Medulla oblongata (tissue), 1 donor: ENCODE measurements at regions not wholly inside any gene's neighbourhood (a gene's known extent, or its start where the extent isn't known, plus 50 kb on each side); places are given as distances from the start of the nearest gene placed in this dataset.

Source experiments
- DNase-seq: peaks from one replicate; pipeline ENCODE4 v3.0.0-alpha.2; 2015; ENCODE audit errors: extremely low spot score

GRCh38 chr16:72511171-72511570 lies 339.2 kb upstream of the PMFBP1 start:
- no peak for DNase-seq

- no peak for DNase-seq
Observed at GRCh38 chr16:72508191-72508590, 336.2 kb upstream of the PMFBP1 start.

DNA sequence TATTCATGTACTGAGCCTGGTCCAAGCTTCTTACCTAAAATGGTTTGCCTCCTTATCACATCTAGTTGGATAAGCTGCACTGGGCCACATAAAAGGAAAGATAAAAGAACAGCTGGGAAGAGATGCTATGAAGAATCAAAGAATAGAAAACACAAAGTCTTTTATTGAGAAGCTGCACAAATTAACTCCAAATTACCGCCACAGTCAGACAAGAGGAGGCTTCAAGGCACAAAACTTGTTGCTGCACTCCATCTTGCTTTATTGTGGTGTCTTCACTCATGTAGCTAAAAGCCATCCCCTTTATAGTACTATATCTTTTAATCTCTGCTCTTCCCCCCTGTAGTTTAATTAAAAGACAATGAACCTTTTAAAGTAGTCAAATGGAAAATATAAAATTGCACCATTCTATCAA lies 330.6 kb upstream of the PMFBP1 start:
- peak; percentile 2 for DNase-seq

DNA sequence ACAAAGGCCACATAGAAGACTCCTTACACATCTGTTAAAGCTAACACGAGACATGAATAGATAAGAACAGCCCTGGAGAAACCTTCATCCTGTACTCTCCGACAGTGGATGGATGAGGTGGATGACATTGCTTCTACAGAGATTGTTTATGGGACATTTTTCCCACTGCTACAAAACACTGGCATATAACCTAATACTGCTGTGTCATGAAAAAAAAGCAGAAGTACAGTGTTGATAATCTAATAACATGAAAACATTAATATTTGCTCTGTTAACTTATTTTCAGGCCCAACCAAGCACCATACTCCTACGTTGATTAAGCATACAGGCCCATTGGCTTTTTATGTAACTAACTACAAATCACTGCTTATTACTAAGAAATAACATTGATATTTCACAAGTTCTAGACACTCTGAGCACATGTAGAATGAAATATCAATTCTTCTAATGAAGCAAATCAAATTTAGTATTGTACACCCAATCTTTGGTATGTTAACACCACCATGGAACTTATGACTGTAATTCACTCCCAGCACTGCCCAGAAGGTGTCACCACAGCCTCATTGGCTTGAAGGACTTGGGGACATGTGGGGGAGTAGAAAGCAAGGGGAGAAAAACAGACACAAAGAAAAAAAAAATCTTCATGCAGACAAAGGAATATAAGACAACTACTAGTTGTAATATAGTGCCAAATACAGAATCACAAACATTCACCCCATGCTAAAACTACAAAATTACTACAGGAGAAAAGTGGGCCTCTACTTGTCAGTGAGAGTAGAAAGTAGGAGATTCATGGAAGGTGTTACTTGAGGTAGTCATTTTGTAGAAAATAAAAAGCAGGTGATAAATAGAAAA lies 330.0 kb upstream of the PMFBP1 start:
- peak; percentile 84 for DNase-seq

- DNase-seq: no peak
Observed at GRCh38 chr16:72500545-72500944, 328.6 kb upstream of the PMFBP1 start.

DNA sequence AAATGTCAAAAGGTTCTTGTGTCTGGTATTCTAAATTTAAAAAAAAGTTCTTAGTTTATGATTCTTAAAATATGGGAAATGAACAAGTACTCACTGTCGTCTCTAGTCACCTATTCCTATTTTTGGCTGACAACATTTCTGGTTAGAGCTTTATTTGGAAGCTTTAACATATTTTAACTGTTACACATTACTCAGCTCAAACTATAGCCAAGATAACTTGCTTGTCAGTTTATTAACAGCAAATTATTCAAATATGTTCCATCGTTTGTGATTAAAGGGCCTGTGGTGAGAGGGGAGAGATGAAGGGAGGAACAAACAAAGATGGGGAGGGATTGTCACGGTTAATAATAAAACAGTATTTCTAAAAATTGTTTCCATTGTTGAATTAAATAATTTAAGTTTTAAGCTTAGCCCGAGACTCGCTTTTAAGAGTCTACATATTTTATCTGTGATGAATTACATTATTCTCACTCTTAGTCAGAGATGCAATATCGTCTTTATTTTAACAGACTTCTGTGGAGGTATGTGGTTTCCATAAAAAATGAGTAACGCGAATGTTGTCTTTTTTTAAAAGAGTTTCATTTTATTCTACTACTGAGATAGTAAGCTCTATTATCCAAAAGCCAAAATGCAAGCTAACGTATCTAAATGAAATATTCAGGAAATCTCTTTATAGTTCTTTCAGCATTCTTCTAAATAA lies 321.9 kb upstream of the PMFBP1 start:
- no peak for DNase-seq

DNA sequence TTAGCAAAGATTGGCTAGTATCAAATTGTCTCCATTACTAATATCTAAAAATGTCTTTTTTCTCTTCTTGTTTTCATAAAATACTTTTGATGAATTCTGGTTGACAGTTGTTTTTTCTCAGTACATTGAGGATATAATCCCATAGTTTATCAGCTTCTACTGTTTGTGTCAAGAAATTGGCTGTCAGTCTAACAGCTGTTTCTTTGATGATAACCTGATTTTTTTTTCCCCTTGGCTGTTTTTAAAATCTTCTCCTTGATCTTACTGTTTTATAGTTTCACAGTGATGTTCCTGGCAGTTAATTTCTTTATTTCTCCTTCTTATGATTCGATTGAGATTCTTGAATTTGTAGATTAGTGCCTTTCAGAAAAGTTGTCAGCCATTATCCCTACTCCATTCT lies 315.3 kb upstream of the PMFBP1 start:
- DNase-seq: no peak

- DNase-seq: no peak
Observed at GRCh38 chr16:72482695-72483094, 310.7 kb upstream of the PMFBP1 start.

DNA sequence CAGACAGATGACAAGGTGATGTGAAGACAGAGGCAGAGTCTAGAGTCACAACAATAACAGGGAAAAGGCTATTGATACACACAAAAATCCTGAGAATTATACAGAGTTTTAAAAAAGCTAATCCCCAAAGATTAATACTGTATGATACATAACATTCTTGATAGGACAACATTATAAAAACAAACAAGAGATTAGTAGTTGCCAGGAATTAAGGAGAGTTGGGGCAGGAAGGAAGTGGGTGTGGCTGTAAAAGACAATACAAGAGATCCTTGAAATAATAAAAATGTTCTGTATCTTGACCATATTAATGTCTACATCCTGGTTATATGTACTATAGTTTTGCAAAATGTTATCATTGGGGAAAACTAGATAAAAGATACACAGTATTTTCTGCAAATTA lies 309.5 kb upstream of the PMFBP1 start:
- no peak for DNase-seq

DNA sequence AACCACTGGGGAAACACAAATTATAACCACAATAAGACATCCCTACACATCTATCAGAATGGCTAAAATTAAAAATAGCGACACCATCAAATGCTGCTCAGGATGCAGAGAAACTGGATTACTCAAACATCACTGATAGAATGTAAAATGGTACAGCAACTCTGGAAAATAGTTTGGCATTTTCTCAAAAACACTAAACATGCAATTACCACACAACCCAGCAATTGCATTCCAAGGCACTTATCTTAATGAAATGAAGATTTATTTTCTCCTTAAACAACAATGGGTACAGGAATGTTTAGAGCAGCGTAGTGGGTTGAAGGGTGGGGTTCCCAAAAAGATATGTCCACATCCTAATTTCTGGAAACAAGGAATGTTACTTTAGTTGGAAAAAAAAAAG lies 309.0 kb upstream of the PMFBP1 start:
- DNase-seq: no peak

DNA sequence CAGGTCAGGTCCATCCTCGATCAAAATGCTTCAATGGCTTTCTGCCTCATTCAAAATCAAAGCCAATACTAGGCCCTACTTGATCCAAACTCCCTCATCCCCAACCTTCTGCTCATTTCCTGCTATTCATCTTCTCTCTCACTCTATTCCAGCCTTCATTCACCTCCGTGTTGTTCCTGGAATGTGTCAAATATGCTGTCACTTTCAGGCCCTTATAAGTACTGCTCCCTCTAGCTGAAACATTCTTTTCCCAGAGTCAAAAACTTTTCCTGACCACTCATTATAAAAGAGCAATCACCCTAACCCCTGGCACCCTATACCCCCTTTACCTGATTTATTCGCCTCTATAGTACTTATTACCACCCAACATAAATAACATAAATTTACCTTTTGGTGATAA lies 303.7 kb upstream of the PMFBP1 start:
- DNase-seq: no peak

DNA sequence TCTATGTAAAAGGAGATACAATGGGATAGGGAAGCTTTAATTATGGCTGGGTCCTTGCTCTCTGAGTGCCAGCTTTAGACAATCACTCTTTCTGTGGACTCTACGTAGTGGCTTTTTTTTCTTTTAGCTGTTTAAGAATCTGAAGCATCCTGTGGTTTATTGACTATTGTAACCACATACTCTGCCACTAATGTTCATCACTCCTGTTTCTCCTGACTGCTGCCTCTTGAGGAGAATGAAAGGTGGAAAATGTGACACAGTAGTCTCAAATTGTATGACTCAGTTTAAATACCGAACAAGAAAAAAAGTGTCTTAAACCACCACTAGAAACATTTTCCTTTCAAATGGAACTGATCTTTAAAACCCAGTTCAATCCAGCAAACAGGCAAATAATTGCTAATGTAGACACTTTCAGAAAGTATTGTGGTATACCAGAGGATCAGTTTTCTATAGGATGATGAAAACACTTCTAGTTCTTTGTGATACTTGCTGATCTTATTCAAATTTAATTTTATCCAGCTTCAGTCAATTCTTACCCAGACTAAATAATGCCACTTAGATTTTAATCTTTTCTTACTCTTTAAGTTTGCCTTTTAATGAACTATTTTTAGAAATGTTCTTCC lies 302.7 kb upstream of the PMFBP1 start:
- DNase-seq: peak; percentile 21

DNA sequence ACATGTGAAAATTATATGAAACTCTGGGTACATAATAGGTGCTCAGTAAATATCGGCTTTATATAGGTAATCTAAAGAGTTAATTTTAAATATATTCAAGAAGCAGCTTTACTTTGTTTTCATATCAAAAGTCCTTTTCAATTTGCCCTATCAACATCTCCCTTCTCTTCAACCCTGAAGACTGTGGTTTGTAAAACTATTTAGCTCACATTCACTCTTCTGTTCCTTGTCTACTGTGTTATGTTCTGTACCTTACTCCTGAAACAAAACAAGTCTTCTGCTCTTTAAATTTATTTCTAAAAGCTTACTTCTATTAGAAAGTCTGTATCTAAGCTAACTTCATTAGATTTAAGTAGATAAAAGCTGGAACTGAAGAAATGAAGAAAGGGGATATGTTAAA lies 301.7 kb upstream of the PMFBP1 start:
- DNase-seq: no peak

DNA sequence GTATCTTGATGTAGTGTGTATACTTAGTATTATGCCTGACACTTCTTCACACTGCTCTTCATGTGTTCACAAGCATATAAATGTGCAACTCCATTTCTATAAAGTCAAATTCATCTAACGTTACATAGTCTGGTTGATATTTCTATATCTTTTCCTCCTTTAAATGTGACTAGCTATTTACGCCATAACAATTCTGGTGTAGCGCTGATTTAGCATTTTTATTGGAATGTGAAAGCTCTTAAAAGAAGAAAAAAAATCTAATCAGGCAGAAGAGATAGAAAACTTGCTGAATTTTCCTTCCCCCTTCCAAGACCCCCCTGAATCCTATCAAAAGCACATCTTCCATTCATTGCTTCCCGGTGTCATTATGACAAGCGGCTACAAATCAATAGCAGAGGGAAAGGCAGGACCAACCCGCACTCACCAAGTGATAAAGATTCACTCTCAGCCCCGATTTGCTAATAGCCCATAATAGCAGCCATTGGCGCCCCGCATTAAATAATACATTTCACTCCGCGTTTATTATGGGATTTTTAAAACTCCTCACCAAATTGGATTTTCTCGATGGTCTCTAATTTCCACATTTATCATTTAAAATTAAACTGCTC lies 299.5 kb upstream of the PMFBP1 start:
- DNase-seq: no peak

- DNase-seq: no peak
Observed at GRCh38 chr16:72470541-72470940, 298.6 kb upstream of the PMFBP1 start.

- no peak for DNase-seq
Observed at GRCh38 chr16:72469932-72470331, 298.0 kb upstream of the PMFBP1 start.

GRCh38 chr16:72468582-72468981 lies 296.6 kb upstream of the PMFBP1 start:
- no peak for DNase-seq

DNA sequence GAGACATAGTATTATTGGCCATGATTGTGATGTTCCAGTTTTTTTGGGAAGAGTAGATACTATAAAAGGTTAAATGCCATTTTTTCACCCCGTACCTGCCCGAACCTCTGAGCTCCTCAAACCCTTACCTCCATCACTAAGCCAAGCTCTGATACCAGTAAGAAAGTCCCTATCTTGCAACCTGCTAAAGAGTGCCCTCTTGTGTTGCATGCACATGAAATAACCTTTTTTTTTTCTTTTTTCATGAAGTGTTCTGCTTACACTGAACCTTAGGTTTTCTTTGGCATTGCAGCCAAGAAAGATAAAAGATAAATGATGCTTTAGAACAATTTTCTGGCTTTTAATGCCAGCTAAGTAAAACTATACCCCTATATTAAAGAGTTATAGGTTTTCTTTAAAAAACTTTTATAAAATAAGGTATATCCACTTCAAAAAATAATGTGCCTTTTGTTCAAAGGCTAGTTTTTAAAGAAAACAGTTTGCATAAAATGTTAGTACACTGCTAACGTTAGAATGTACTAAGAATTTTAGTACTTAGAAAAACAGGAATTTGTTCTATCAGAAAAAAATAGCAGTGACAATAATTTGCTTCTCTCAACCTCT lies 295.3 kb upstream of the PMFBP1 start:
- DNase-seq: peak; percentile 77

DNA sequence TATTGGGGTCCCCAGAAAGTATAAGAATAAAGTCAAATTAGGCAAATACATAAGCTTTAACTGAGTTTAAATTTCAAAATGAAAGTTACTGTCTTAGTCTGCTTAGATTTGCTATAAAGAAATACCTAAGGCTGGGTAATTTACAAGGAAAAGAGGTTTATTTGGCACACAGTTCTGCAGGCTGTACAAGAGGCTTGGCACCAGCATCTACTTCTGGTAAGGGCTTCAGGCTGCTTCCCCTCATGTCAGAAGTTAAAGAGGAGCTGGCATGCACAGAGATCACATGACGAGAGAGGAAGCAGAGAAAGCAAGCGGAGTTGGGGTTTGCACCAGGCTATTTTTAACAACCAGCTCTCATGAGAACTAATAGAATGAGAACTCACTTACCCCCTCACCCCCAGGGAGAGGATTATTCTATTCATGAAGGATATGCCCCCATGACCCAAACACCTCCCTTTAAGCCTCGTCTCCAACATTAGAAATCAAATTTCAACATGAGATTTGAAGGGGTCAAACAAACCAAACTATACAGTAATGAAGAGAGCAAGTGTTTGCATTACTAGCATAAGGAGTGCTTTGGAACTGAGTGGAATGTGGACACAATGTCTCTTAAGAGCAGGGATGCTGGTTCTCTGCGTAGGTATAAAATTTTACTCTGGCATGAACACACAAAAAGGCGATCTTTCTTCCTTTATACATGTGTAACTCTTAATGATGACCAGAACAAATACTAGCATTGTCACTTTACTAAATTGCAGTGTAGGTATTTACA lies 292.8 kb upstream of the PMFBP1 start:
- no peak for DNase-seq

DNA sequence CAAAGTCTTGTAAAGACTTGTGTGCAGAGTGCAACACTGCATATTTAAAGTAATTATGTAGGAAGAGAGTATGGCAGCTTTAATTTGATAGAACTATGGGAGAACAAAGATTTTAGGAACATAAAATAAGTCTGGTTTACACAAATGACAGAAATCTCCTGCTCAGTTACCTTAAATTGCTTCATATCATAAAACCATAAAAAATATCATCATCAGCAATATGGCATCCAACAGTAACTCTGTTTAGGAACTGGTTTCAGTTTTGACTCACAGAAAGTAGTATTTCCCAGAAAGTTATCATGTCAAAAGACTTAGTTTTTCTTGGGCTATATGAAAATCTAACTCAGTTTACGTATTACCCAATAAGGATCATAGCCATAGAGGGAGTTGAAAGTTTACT lies 292.1 kb upstream of the PMFBP1 start:
- DNase-seq: no peak

DNA sequence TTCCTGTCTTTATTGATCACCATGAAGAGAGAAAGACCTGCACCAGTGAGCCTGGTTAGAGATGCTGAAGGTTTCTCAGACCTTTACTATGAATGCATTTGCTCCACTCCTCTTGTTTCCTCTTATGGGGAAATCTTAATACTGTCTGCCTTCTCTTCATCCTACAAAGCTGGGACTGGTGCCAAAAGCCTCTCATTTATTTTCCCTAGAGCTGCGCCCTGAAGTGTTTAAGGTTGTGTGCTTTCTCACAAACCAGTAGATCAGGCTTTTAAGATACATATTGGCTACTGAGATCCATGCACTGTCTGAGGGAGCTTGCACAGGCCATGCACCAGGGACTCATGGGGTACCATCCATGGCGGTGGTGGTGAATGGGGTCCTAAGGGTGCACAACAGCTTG lies 286.1 kb upstream of the PMFBP1 start:
- no peak for DNase-seq
